HCT116 (cell line): ENCODE measurements at regions not wholly inside any gene's neighbourhood (a gene's known extent, or its start where the extent isn't known, plus 50 kb on each side); places are given as distances from the start of the nearest gene placed in this dataset.
"Not testable (repeated sequence)": the region's sequence is repeated elsewhere in the genome, so short reads cannot be mapped to it uniquely, and the experiment has no call there.

Experiments used
- ATAC-seq: fragments of 200-7000 bp; cut with Tn5 transposase; 2 replicates; pipeline ENCODE4 v1.9.1; 2020; ENCODE audit warnings: mild to moderate bottlenecking, moderate library complexity
- BruUV-seq: library from RNA; stranded (reverse); fragments of 400-500 nt; replicated peaks from 2 replicates; lab custom pipeline; 2021; lab: Mats Ljungman, UMichigan
- CTCF ChIA-PET: fragments of 300-600 bp; sonication (Branson Sonifier 250); formaldehyde crosslinking; loops from one replicate; lab custom pipeline; 2021; ENCODE audit warnings: antibody characterized with exemption; lab: Charles Lee
- POLR2A ChIA-PET: fragments of 300-600, 350-600 bp; sonication (Branson Sonifier 250); formaldehyde crosslinking; loops from one replicate; lab custom pipeline; 2021; ENCODE audit warnings: antibody characterized with exemption; lab: Charles Lee
- RAD21 ChIA-PET, 2 experiments: fragments of 300-600 bp; sonication (Branson Sonifier 250); formaldehyde crosslinking; loops; one replicate each; lab custom pipeline; 2023; ENCODE audit warnings: low total read pairs in 2 of 2; ENCODE audit not compliant: uncharacterized antibody in 2 of 2, unreplicated experiment in 2 of 2, low non-redundant PET in 1 of 2; lab: Charles Lee
- DNase-seq: peaks from one replicate; pipeline ENCODE4 v3.0.0-alpha.2; 2010; ENCODE audit warnings: low read depth, low spot score
- H2AFZ ChIP-seq: fragments of 200-600 bp; shearing (Covaris generic), sonication (generic); 2 replicates; pipeline ENCODE4 v1.6.1; 2017; ENCODE audit warnings: low read depth, mixed run types, mixed read lengths, antibody characterized with exemption, low read length; ENCODE audit not compliant: poor library complexity, severe bottlenecking
- H3K27ac ChIP-seq: 2 replicates; pipeline ENCODE4 v1.5.1; 2012; ENCODE audit warnings: low read depth, low read length
- H3K27me3 ChIP-seq: fragments of 200-600 bp; sonication (generic); 2 replicates; pipeline ENCODE4 v1.6.1; 2016; ENCODE audit warnings: mixed run types, low read length, mixed read lengths; ENCODE audit not compliant: insufficient read depth
- H3K36me3 ChIP-seq, 2 experiments: fragments of 200-500 bp in 1 of 2; fragments of 200-600 bp in 1 of 2; sonication (Bioruptor generic) in 1 of 2; sonication (generic) in 1 of 2; 2 replicates each; pipeline versions ENCODE4 v1.5.1 to v1.6.1; 2014 to 2016; ENCODE audit warnings: low read length in 2 of 2, inconsistent platforms in 1 of 2, mixed read lengths in 1 of 2, mixed run types in 1 of 2; ENCODE audit not compliant: insufficient read depth in 2 of 2, control insufficient read depth in 1 of 2
- H3K4me1 ChIP-seq, 2 experiments: fragments of 200-600 bp in 1 of 2; sonication (generic) in 1 of 2; 2 replicates each; pipeline versions ENCODE4 v1.5.1 to v1.6.1; 2012 to 2017; ENCODE audit warnings: low read length in 2 of 2, inconsistent platforms in 1 of 2, mild to moderate bottlenecking in 1 of 2, mixed read lengths in 1 of 2, mixed run types in 1 of 2, moderate library complexity in 1 of 2; ENCODE audit not compliant: insufficient read depth in 2 of 2, control insufficient read depth in 1 of 2
- H3K4me2 ChIP-seq: fragments of 200-600 bp; sonication (generic); 2 replicates; pipeline ENCODE4 v1.6.1; 2017; ENCODE audit warnings: mixed run types, low read length, mixed read lengths
- H3K4me3 ChIP-seq, 2 experiments: fragments of 200-600 bp in 1 of 2; sonication (generic) in 1 of 2; replicated peaks in 1 of 2; 2 replicates each; pipeline ENCODE4 v1.5.1; 2011 to 2016; ENCODE audit warnings: low read length in 2 of 2, control low read depth in 1 of 2, low read depth in 1 of 2, mild to moderate bottlenecking in 1 of 2, mixed read lengths in 1 of 2, mixed run types in 1 of 2
- H3K79me2 ChIP-seq: fragments of 200-600 bp; sonication (generic); 2 replicates; pipeline ENCODE4 v1.6.1; 2017; ENCODE audit warnings: mild to moderate bottlenecking, mixed run types, low read length, moderate library complexity, mixed read lengths; ENCODE audit not compliant: insufficient read depth
- H3K9ac ChIP-seq: fragments of 200-600 bp; sonication (generic); 2 replicates; pipeline ENCODE4 v1.6.1; 2016; ENCODE audit warnings: low read length, mixed read lengths
- H3K9me2 ChIP-seq: fragments of 200-600 bp; sonication (generic), shearing (Covaris generic); 2 replicates; pipeline ENCODE4 v1.6.1; 2017; ENCODE audit warnings: mixed run types, mild to moderate bottlenecking, moderate library complexity; ENCODE audit not compliant: insufficient read depth
- H3K9me3 ChIP-seq, 2 experiments: fragments of 200-500 bp in 1 of 2; fragments of 200-600 bp in 1 of 2; sonication (Bioruptor generic) in 1 of 2; sonication (generic) in 1 of 2; 2 replicates each; pipeline ENCODE4 v1.6.1; 2014 to 2017; ENCODE audit warnings: low read length in 2 of 2, mixed read lengths in 2 of 2, inconsistent platforms in 1 of 2, low read depth in 1 of 2, mild to moderate bottlenecking in 1 of 2, mixed run types in 1 of 2, moderate library complexity in 1 of 2; ENCODE audit not compliant: control insufficient read depth in 1 of 2, insufficient read depth in 1 of 2
- H4K20me1 ChIP-seq: fragments of 200-600 bp; sonication (generic), shearing (Covaris generic); 2 replicates; pipeline ENCODE4 v1.6.1; 2017; ENCODE audit warnings: mixed run types, mild to moderate bottlenecking, moderate library complexity; ENCODE audit not compliant: insufficient read depth
- CEBPB ChIP-seq: IDR thresholded peaks from 2 replicates; pipeline ENCODE4 v1.6.1; 2012; ENCODE audit warnings: low read depth
- EGR1 ChIP-seq: IDR thresholded peaks from 2 replicates; pipeline ENCODE4 v1.6.1; 2012; ENCODE audit warnings: low read depth
- SP1 ChIP-seq: IDR thresholded peaks from 2 replicates; pipeline ENCODE4 v1.6.1; 2012; ENCODE audit warnings: low read depth
- SRF ChIP-seq: IDR thresholded peaks from 2 replicates; pipeline ENCODE4 v1.6.1; 2012; ENCODE audit warnings: low read depth
- TCF7L2 ChIP-seq: IDR thresholded peaks from 2 replicates; pipeline ENCODE4 v1.7.0; 2011; ENCODE audit warnings: borderline replicate concordance, inconsistent platforms; ENCODE audit not compliant: insufficient read depth, insufficient read length; ENCODE audit errors: extremely low read depth
- intact Hi-C: fragments of 100-400 bp; cut with micrococcal nuclease; formaldehyde crosslinking; loops from 2 replicates; pipeline ENCODE4 v1.10.0; 2022
- TF ChIP-seq, protein P1 (sequence below): IDR thresholded peaks from 2 replicates; pipeline ENCODE4 v1.6.1; 2012
- TF ChIP-seq, protein P2 (sequence below), 3 experiments: fragments of 200-600 bp in 1 of 3; sonication (generic) in 1 of 3; IDR thresholded peaks in 2 of 3; conservative IDR thresholded peaks in 1 of 3; 2 replicates each; pipeline ENCODE4 v1.5.1; 2012 to 2017; ENCODE audit warnings: low read depth in 2 of 3, low read length in 2 of 3, antibody characterized with exemption in 1 of 3, borderline replicate concordance in 1 of 3, control low read depth in 1 of 3, mild to moderate bottlenecking in 1 of 3, mixed read lengths in 1 of 3, mixed run types in 1 of 3, moderate library complexity in 1 of 3; ENCODE audit not compliant: insufficient read depth in 1 of 3

DNA sequence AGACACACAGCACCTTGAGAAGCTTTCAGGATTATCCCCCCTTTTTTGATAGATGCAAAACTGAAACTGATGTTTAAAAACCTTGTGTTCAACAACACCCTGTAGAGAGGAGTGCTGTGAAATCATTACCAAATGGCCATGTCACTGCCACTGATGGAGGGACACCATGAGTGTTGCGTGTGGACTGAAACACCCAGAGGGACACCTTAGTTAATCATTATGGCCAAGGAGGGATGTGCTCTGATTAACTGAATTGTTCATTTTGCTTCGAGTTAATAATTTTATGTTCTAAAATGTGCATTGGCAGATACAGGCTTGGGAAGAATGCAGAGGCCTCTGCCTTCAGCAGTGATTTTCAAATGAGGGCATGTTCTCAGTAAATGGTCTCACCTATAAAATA is 226.0 kb downstream of the KLF6 start:
- Histone ChIP-seq H3K27ac (no peak overlapping the region), H3K9ac (no peak overlapping the region), H3K9me2 (0 out of 2 replicates have a peak, but pooled peaks cover 3% of the 10 kb centered on the region), H3K9me3 (no peaks in the 10 kb centered on the region), H3K4me1 (no peaks in the 10 kb centered on the region), H2AFZ (no peak overlapping the region), H3K27me3 (no peaks in the 10 kb centered on the region), H4K20me1 (no peaks in the 10 kb centered on the region), H3K36me3 (no peaks in the 10 kb centered on the region), H3K79me2 (no peaks in the 10 kb centered on the region), H3K4me2 (no peak overlapping the region), H3K4me3 (no peak overlapping the region)
- intact Hi-C loops = no loop called here
- DNase-seq (no peak), ATAC-seq (no peak)
- TF ChIP-seq, protein P1, sequence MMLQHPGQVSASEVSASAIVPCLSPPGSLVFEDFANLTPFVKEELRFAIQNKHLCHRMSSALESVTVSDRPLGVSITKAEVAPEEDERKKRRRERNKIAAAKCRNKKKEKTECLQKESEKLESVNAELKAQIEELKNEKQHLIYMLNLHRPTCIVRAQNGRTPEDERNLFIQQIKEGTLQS = no peak
- no peak for TF ChIP-seq SRF
- no peak for TF ChIP-seq CEBPB
- no peak for TF ChIP-seq EGR1
- TF ChIP-seq, protein P2, sequence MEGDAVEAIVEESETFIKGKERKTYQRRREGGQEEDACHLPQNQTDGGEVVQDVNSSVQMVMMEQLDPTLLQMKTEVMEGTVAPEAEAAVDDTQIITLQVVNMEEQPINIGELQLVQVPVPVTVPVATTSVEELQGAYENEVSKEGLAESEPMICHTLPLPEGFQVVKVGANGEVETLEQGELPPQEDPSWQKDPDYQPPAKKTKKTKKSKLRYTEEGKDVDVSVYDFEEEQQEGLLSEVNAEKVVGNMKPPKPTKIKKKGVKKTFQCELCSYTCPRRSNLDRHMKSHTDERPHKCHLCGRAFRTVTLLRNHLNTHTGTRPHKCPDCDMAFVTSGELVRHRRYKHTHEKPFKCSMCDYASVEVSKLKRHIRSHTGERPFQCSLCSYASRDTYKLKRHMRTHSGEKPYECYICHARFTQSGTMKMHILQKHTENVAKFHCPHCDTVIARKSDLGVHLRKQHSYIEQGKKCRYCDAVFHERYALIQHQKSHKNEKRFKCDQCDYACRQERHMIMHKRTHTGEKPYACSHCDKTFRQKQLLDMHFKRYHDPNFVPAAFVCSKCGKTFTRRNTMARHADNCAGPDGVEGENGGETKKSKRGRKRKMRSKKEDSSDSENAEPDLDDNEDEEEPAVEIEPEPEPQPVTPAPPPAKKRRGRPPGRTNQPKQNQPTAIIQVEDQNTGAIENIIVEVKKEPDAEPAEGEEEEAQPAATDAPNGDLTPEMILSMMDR (IDR thresholded peaks at IDR 0.05 in 2 of 3, conservative IDR thresholded peaks at IDR 0.05 in 1 of 3; ENCODE audit: borderline replicate concordance in 1 of 3, insufficient read depth in 1 of 3, low read depth in 2 of 3, low read length in 2 of 3) = no peak
- no peak for TF ChIP-seq TCF7L2
- no peak for TF ChIP-seq SP1
- ChIA-PET CTCF (no interaction called here), RAD21 (no interaction called here), POLR2A (no interaction called here)
- no TSS peak for BruUV-seq

DNA sequence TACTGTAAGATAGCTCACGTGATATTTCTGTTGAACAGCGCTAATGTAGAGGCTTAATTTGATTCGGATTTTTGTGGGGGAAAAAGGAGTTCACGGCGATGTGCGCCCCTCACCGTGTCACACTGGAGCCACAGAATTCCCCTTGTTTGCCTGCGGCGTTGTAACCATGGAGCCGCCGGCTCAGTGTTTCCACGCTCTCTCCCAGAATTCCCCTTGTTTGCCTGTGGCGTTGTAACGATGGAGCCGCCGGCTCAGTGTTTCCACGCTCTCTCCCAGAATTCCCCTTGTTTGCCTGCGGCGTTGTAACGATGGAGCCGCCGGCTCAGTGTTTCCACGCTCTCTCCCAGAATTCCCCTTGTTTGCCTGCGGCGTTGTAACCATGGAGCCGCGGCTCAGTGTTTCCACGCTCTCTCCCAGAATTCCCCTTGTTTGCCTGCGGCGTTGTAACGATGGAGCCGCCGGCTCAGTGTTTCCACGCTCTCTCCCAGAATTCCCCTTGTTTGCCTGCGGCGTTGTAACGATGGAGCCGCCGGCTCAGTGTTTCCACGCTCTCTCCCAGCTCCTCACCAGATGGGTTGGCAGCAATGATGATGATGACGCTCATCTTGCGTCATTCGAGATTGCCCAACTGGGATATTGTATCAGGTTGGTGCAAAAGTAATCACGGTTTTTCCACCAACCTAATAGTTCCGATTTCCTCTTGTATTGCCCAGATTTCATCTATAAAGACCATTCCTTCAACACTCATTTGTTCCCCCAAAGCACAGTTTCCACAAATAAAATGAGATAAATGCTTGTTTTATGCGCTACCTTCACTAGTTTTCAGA is 228.6 kb downstream of the KLF6 start:
- RAD21 ChIA-PET, intact Hi-C loops, BruUV-seq: not testable (repeated sequence)

More for the DNA sequence above, 228.6 kb downstream of the KLF6 start:
- POLR2A ChIA-PET, H3K27me3 ChIP-seq, H3K9ac ChIP-seq, H4K20me1 ChIP-seq, H3K27ac ChIP-seq, DNase-seq, H3K4me2 ChIP-seq, ATAC-seq, H3K36me3 ChIP-seq, H3K9me3 ChIP-seq, H2AFZ ChIP-seq, H3K9me2 ChIP-seq, H3K79me2 ChIP-seq, CTCF ChIA-PET, H3K4me1 ChIP-seq, H3K4me3 ChIP-seq: not testable (repeated sequence)
